Activated CD4-positive, alpha-beta T cell treated with anti-CD3 and anti-CD28 coated beads for 4 hours (primary cell): ENCODE measurements at regions not wholly inside any gene's neighbourhood (a gene's known extent, or its start where the extent isn't known, plus 50 kb on each side); places are given as distances from the start of the nearest gene placed in this dataset.

Experiments
- DNase-seq, 2 donors: peaks; one replicate each; pipeline ENCODE4 v3.0.0-alpha.2; 2020

DNA sequence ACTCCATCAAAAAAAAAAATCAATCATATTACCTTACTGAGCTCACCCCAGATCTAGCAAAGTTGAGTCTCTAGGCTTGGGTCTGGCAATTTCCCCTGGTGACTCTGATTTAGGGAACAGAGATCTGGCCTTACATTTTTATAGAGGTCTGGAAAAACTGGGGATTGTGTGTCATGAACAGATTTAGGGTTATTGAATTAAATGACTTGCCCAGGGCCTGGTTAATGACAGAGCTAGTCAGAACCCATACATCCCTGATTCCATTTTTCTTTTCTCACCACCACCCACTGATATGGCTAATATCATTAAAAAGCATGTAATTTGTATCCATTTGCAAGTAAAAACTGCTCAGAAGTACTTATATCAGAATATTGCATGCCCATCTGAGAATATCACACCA is 163.4 kb upstream of the OGFRL1 start:
- DNase-seq, result no peak

DNA sequence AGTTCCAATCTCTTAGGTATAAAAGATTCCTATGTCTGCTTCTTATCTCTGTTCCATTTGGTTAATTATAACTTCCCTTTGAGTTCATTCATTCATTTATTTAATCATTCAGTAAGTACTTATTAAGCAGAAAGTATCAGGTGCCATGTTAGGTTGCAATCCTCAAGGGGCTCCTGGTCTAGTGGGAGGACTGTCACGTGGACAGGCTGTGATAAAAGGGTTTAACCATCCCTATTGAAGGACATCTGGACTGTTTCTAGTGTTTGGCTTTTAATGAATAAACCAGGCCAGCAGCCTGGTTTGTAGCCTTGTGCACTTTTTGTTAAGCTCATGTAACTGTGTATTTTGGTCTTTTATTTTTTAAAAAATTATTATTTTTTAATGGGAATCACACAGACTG is 162.1 kb upstream of the OGFRL1 start:
- DNase-seq, result no peak

- DNase-seq, result no peak
Measured at GRCh38 chr6:71127374-71127773, 161.2 kb upstream of the OGFRL1 start.

GRCh38 chr6:71130277-71130676 is 158.3 kb upstream of the OGFRL1 start:
- DNase-seq, result no peak

DNA sequence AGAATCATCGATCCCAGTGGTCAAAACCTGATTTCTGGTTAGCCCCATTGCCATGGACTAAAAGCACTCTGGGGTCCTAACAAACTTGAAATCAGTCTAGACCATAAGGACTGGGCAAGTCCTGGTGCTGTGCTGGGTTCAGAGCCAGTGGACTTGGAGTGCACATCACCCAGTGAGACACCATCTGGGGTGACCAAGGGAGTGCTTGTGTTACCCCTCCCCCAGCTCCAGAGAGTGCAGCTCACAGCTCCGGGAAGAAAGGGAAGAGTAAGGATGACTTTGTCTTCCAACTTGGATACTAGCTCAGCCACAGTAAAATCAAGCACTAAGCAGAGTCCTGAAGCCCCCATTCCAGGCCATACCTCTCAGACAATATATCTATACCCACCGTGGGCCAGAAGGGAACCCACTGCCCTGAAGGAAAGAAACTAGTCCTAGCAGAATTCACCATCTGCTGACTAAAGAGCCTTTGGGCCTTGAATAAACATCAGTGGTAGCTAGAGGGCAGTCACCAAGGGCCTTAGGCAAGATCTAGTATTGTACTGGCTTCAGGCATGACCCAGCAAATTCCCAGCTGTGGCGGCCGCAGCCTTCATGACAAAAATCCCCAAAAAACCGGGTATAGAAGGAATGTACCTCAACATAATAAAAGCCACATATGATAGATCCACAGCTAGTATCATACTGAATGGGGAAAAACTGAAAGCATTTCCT is 153.5 kb upstream of the OGFRL1 start:
- no peak for DNase-seq

GRCh38 chr6:71137973-71138372 is 150.6 kb upstream of the OGFRL1 start:
- DNase-seq, result no peak

DNA sequence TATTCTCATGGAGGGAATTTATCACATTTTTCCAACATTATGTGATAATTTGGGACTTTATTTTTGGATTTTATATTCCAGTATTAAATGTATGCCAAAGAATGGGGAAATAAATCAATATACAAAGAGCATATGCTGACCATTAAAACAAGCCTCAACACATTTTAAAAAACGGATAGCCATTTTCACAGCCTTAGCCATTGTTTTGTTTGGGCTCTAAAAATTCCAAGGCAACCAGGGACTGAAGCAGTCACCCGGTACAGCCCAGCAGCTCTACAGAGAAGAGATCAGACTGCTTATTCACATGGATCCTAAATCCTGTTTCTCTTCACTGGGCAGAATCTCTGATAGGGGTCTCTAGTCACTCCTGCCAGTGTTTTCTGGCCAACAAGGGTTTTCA is 150.2 kb upstream of the OGFRL1 start:
- DNase-seq, result no peak

DNA sequence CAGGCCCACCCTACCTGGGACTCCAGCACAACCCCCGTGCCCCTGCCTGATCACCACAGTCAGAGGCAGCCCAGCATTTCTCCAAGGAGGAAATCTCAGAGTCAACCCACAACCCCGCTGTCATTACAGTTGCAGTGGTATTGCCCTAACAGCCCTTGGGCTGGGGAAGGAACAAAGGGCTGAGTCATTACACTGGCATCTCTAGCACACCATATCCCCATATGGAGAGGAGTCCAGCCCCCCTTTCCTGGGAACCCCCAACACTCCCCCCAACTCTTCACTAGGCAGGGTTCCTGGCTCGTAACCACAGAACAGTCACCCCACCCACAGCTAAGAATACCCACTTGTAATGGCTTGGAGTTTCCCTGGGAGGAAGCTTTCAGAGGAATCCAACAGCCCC is 149.4 kb upstream of the OGFRL1 start:
- DNase-seq, result no peak

- DNase-seq, result no peak
Measured at GRCh38 chr6:71153755-71154325, 134.8 kb upstream of the OGFRL1 start.

DNA sequence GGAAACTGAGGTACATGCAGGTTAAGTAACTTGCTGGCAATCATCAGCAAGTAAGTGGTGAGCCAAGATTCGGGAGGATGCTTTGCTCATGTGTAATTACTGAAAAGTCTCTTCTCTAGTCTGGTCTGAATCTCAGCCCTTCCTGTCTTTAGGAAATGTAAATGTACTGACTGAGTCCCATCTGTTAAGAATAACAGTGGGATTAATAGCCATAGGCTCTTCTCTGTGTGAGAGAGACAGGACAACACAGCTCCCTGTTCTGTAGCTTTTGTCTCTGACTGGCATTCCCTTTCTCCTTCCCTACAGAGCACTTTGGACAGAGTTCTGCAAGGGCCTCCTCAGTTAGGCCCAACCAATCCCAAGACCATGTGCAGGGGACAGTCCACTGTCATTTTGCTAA is 131.3 kb upstream of the OGFRL1 start:
- DNase-seq, result no peak

GRCh38 chr6:71164890-71165289 is 123.7 kb upstream of the OGFRL1 start:
- no peak for DNase-seq

GRCh38 chr6:71168233-71168765 is 120.3 kb upstream of the OGFRL1 start:
- DNase-seq, result no peak

- DNase-seq, result no peak
Measured at GRCh38 chr6:71171497-71172070, 117.0 kb upstream of the OGFRL1 start.

DNA sequence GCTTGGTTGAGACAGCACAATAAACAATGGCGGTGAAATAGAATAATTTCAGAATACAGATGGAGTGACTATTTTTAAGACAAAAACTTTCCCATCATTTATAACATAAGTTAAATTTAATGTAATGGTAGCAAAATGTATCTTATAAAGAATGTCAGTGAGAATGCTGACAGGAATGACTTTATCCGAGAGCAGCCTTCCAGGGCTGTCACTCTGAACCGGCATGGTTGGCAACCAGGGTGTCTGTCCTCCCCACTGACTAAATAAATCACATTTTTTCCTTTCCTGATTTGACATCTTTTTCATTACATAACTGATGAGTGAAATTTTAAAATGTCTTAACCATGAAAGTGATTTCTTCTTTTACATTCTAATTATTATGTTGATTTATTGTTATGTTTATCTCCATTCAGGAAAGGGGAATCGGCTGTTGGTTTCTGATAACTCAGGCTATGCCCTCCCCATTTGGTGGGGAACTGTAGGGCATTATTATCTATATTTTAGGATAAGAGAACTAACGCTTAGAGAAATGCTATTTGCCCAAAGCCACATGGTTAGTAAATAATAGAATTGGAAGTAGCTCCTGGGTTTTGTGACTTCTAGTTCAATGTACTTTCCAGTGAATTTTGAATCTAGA is 109.2 kb upstream of the OGFRL1 start:
- no peak for DNase-seq

GRCh38 chr6:71181565-71181964 is 107.0 kb upstream of the OGFRL1 start:
- DNase-seq, result no peak

DNA sequence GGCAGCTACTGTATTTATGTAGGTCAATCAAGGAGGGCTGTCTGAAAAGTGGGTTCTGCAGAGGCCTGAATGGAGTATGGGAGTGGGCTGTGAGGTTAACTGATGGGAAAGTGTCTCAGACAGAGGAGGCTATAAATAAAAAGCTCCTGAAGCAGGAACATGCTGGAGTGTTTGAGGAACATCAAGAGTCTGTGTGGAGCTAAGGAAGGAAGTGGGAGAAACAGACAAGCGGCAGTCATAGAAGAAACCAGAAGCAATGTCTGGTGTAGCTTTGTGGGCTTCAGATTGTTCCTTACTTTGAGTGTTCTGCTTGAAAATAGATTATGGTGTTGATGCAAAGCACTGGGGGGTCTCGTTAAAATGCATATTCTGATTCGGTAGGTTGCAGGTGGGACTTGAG is 101.5 kb upstream of the OGFRL1 start:
- no peak for DNase-seq

DNA sequence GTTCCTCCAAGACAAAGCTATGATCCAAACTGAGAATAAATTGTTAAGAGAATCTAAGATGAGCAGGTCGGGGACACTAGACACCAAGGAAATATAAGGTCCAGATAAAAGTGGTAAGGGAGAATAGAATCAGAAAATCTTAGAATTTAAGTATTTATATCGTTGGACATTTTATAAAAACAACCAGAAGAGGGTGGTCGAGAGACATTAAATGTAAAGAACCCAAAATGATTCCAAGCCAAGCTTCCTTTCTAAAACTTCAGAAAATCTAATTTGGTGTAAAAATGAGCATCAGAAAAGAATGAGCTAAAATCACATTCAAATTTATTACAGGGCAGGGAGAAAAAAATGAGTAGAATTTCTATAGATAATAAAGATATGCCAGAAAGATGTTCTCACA is 97.8 kb upstream of the OGFRL1 start:
- no peak for DNase-seq

- DNase-seq, result no peak
Measured at GRCh38 chr6:71194724-71195123, 93.9 kb upstream of the OGFRL1 start.

DNA sequence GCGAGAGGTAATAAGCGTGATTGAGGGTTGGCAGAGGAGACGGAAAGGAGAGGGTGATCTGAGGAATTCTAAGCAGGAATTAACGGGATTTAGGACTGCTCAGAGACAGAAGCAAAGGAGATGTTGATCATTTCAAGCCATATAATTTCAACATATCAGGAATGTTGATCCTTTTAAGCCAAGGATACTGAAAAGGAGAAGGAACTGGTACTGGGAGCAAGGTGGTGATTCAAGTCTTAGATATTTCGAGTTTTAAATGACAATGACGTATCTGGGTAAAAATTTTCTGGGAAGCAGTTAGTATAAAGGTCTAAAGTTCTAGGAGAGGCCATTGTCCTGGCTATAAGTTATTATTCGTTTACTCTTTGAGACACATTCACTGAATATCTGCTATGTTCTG is 91.3 kb upstream of the OGFRL1 start:
- no peak for DNase-seq

- DNase-seq, result no peak
Measured at GRCh38 chr6:71197780-71198179, 90.8 kb upstream of the OGFRL1 start.

- DNase-seq, result no peak
Measured at GRCh38 chr6:71198908-71199307, 89.7 kb upstream of the OGFRL1 start.

DNA sequence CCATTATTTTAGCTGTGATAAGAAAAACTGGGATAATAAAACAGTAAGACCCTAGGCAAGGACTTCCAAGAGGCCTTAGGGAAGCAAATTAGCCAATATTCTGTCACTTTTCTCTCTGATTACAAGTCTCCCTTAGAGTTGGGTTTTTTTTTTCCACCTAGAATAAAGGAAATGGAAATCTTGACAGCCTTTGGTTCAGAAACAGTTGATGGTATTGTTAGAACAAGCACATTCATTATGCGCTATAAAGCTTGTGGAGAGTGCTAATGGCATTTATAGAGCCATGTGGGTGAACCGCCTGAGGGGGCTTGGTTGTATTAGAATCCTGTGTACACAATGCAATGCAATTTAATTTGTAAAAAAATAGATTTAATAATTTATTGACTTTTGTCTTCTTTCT is 88.9 kb upstream of the OGFRL1 start:
- DNase-seq, result no peak

- DNase-seq, result no peak
Measured at GRCh38 chr6:71203206-71203605, 85.4 kb upstream of the OGFRL1 start.

- DNase-seq, result no peak
Measured at GRCh38 chr6:71204741-71205140, 83.9 kb upstream of the OGFRL1 start.
